ENCODE measurements at regions not wholly inside any gene's neighbourhood (a gene's known extent, or its start where the extent isn't known, plus 50 kb on each side); places are given as distances from the start of the nearest gene placed in this dataset.

DNA sequence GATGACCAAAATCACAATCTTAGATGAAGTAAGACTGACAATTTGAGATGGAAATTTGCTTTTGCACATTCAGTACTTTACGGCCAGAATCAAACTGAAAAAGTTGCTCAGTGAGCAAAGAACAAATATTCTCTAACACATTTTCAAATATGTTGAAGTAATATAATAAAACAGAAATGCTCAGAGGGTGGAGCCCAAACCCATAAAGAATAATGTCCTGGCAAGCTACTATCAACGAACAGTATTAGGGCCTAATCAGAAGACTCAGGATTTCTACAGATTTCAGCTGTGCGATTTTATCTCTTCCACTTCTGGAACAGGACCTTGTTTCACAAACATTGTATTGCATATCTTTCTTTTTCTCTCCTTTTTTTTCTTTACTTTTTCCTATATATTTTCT, 505.0 kb downstream of the TECRL start:
- TF ChIP-seq, protein P1, sequence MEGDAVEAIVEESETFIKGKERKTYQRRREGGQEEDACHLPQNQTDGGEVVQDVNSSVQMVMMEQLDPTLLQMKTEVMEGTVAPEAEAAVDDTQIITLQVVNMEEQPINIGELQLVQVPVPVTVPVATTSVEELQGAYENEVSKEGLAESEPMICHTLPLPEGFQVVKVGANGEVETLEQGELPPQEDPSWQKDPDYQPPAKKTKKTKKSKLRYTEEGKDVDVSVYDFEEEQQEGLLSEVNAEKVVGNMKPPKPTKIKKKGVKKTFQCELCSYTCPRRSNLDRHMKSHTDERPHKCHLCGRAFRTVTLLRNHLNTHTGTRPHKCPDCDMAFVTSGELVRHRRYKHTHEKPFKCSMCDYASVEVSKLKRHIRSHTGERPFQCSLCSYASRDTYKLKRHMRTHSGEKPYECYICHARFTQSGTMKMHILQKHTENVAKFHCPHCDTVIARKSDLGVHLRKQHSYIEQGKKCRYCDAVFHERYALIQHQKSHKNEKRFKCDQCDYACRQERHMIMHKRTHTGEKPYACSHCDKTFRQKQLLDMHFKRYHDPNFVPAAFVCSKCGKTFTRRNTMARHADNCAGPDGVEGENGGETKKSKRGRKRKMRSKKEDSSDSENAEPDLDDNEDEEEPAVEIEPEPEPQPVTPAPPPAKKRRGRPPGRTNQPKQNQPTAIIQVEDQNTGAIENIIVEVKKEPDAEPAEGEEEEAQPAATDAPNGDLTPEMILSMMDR (IDR thresholded peaks at IDR 0.05), result no peak
- TF ChIP-seq POLR2AphosphoS5 (IDR thresholded peaks at IDR 0.05), result no peak

All from prostate gland (tissue), 2 donors.